A549 (cell line): ENCODE measurements at regions not wholly inside any gene's neighbourhood (a gene's known extent, or its start where the extent isn't known, plus 50 kb on each side); places are given as distances from the start of the nearest gene placed in this dataset.

Source experiments
- CTCF ChIP-seq: fragments of >200 bp; sonication (Bioruptor Twin); formaldehyde crosslinking; IDR thresholded peaks from 3 replicates; pipeline ENCODE4 v1.5.1; 2016
- POLR2A ChIP-seq: IDR thresholded peaks from 2 replicates; pipeline ENCODE4 v1.6.1; 2012; ENCODE audit warnings: mild to moderate bottlenecking, low read length
- ZC3H11A ChIP-seq: fragments of 450-650 bp; IDR thresholded peaks from 2 replicates; pipeline ENCODE4 v1.6.1; 2014; ENCODE audit warnings: antibody characterized with exemption, mild to moderate bottlenecking

- TF ChIP-seq CTCF (no peak), POLR2A (no peak), ZC3H11A (no peak)
These were observed 59.6 kb upstream of the BICC1 start for GRCh38 chr10:58453105-58453504.
